GM06990 (cell line): ENCODE measurements at regions not wholly inside any gene's neighbourhood (a gene's known extent, or its start where the extent isn't known, plus 50 kb on each side); places are given as distances from the start of the nearest gene placed in this dataset.

ENCODE experiments used
- DNase-seq: peaks from one replicate; pipeline ENCODE4 v3.0.0-alpha.2; 2011; ENCODE audit not compliant: insufficient read length; ENCODE audit errors: extremely low read depth
- H3K27me3 ChIP-seq: replicated peaks from 2 replicates; pipeline ENCODE4 v1.6.0; 2011; ENCODE audit warnings: low read length; ENCODE audit not compliant: control insufficient read depth, insufficient read depth
- H3K36me3 ChIP-seq: 2 replicates; pipeline ENCODE4 v1.5.1; 2011; ENCODE audit warnings: low read length; ENCODE audit not compliant: control insufficient read depth, insufficient read depth
- H3K4me3 ChIP-seq: replicated peaks from 2 replicates; pipeline ENCODE4 v1.5.1; 2011; ENCODE audit warnings: low read depth, mild to moderate bottlenecking, control low read depth, low read length
- TF ChIP-seq, protein P1 (sequence below): IDR thresholded peaks from 2 replicates; pipeline ENCODE4 v1.5.1; 2011; ENCODE audit warnings: low read length, control low read depth, mild to moderate bottlenecking, inconsistent platforms; ENCODE audit not compliant: insufficient read depth, poor library complexity, severe bottlenecking

- no peaks in the 10 kb centered on the region for H3K36me3 ChIP-seq
- no peaks in the 10 kb centered on the region for H3K27me3 ChIP-seq
- DNase-seq: no peak
- TF ChIP-seq, protein P1, sequence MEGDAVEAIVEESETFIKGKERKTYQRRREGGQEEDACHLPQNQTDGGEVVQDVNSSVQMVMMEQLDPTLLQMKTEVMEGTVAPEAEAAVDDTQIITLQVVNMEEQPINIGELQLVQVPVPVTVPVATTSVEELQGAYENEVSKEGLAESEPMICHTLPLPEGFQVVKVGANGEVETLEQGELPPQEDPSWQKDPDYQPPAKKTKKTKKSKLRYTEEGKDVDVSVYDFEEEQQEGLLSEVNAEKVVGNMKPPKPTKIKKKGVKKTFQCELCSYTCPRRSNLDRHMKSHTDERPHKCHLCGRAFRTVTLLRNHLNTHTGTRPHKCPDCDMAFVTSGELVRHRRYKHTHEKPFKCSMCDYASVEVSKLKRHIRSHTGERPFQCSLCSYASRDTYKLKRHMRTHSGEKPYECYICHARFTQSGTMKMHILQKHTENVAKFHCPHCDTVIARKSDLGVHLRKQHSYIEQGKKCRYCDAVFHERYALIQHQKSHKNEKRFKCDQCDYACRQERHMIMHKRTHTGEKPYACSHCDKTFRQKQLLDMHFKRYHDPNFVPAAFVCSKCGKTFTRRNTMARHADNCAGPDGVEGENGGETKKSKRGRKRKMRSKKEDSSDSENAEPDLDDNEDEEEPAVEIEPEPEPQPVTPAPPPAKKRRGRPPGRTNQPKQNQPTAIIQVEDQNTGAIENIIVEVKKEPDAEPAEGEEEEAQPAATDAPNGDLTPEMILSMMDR: no peak
- no peak overlapping the region for H3K4me3 ChIP-seq
Observed at GRCh38 chr12:73308079-73308478, 1035.9 kb downstream of the TRHDE start.

DNA sequence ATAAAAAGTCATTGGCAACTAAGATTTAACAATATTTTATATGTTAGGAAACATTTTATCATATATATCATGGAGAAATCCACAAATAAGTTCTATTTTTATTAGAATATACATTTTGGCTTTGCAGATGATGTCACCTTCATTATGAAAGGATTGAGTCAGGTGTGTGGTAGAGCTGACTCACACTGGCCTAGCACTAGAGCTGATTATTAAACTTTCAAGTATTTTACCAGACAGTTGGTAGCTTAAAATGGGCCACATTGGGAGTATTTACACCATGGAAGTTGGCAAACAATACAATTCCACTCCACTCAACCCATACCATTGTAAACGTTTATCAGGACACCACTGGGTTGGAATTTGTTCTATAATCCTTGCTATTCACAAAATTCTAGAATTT, 1036.6 kb downstream of the TRHDE start:
- H3K27me3 ChIP-seq: no peaks in the 10 kb centered on the region
- no peaks in the 10 kb centered on the region for H3K36me3 ChIP-seq
- DNase-seq: no peak
- no peak overlapping the region for H3K4me3 ChIP-seq
- TF ChIP-seq, protein P1: no peak

DNA sequence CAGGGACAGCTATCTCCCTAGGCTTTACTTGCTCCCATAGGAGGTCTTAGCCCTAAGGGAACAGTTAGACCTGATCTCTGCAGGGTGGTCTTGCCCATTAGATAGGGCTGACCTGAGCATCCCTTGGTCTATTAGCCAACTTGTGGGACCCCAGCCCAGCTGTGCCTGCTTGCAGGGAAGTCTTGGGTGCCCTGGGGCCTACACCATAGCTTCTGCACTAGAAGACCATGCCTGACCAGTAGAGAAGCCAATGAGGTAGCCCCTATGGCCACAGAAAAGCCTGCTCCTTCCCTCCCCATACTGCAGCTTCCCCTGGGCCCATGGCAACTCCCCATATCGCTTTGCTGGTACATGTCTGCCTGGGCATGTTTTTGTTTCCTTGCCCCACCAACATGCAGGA, 1049.1 kb downstream of the TRHDE start:
- no peak for DNase-seq
- no peaks in the 10 kb centered on the region for H3K36me3 ChIP-seq
- TF ChIP-seq, protein P1: no peak
- no peak overlapping the region for H3K4me3 ChIP-seq
- H3K27me3 ChIP-seq: no peaks in the 10 kb centered on the region

DNA sequence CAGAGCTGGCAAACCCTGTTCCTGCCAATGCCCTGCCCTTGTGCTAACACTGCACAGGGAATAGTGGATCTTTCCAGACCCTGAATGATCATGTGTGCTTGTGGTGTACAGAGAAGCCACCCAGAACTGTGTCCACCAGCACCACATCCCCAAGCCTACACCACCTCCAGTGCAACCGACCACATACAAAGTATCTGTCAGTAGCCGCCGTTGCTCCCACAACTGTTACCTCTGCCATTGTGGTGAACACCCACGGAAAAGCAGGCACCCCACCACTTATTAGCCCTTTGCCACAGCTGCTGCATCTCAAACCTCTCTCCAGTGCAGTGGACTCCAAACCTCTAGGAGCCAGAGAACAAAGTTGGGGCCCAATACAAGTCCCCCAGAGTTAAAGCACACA, 1049.6 kb downstream of the TRHDE start:
- Histone ChIP-seq H3K27me3 (no peaks in the 10 kb centered on the region), H3K36me3 (no peaks in the 10 kb centered on the region), H3K4me3 (no peak overlapping the region)
- TF ChIP-seq, protein P1: no peak
- no peak for DNase-seq

- TF ChIP-seq, protein P1: no peak
- DNase-seq: no peak
- Histone ChIP-seq H3K36me3 (no peaks in the 10 kb centered on the region), H3K27me3 (no peaks in the 10 kb centered on the region), H3K4me3 (no peak overlapping the region)
Observed at GRCh38 chr12:73330584-73331351, 1058.6 kb downstream of the TRHDE start.
